SK-N-MC (cell line): ENCODE measurements at regions not wholly inside any gene's neighbourhood (a gene's known extent, or its start where the extent isn't known, plus 50 kb on each side); places are given as distances from the start of the nearest gene placed in this dataset.
"Not testable (repeated sequence)": the region's sequence is repeated elsewhere in the genome, so short reads cannot be mapped to it uniquely, and the experiment has no call there.

ENCODE experiments used
- DNase-seq: peaks from one replicate; pipeline ENCODE4 v3.0.0-alpha.2; 2011; ENCODE audit warnings: low read depth, low spot score
- H3K27ac ChIP-seq: fragments of 200-600 bp; sonication (generic); 2 replicates; pipeline ENCODE4 v1.5.1; 2016; ENCODE audit warnings: mixed run types
- H3K36me3 ChIP-seq: fragments of 200-600 bp; sonication (generic); 2 replicates; pipeline ENCODE4 v1.6.1; 2017; ENCODE audit warnings: antibody characterized with exemption, low read length, mixed read lengths; ENCODE audit not compliant: insufficient read depth
- H3K4me3 ChIP-seq: fragments of 200-600 bp; sonication (generic); 2 replicates; pipeline ENCODE4 v1.5.1; 2016
- H3K9ac ChIP-seq: fragments of 200-600 bp; sonication (generic); 2 replicates; pipeline ENCODE4 v1.8.0; 2017; ENCODE audit warnings: mixed run types, mixed read lengths; ENCODE audit not compliant: insufficient read length
- H3K9me3 ChIP-seq: fragments of 200-600 bp; sonication (generic); 2 replicates; pipeline ENCODE4 v1.6.1; 2017; ENCODE audit warnings: low read depth, mild to moderate bottlenecking, antibody characterized with exemption, low read length, moderate library complexity, mixed read lengths
- EZH2 ChIP-seq: fragments of 200-600 bp; sonication (generic); IDR thresholded peaks from one replicate; pipeline ENCODE4 v1.6.1; 2017; ENCODE audit warnings: antibody characterized with exemption
- FOXP2 ChIP-seq: optimal IDR thresholded peaks from 2 replicates; pipeline ENCODE3; 2011; ENCODE audit warnings: mild to moderate bottlenecking, moderate library complexity; ENCODE audit not compliant: insufficient read depth; ENCODE audit errors: extremely low read length, control extremely low read depth
- POLR2AphosphoS5 ChIP-seq: IDR thresholded peaks from 2 replicates; pipeline ENCODE4 v1.6.1; 2012; ENCODE audit warnings: mild to moderate bottlenecking, low read depth, low read length, borderline replicate concordance

GRCh38 chr6:125612345-125612846 lies 137.0 kb upstream of the HEY2 start:
- no peak for DNase-seq
- H3K9ac ChIP-seq: no peak overlapping the region
- H3K4me3 ChIP-seq: no peak overlapping the region
- H3K9me3 ChIP-seq: no peaks in the 10 kb centered on the region
- no peaks in the 10 kb centered on the region for H3K36me3 ChIP-seq
- H3K27ac ChIP-seq: no peak overlapping the region
- TF ChIP-seq EZH2: no peak
- TF ChIP-seq FOXP2: no peak
- TF ChIP-seq POLR2AphosphoS5: no peak

- no peak for TF ChIP-seq EZH2
- no peak for TF ChIP-seq POLR2AphosphoS5
- no peak for TF ChIP-seq FOXP2
- no peak overlapping the region for H3K9ac ChIP-seq
These were observed 130.8 kb upstream of the HEY2 start for GRCh38 chr6:125618629-125619028.

GRCh38 chr6:125623085-125623484 lies 126.3 kb upstream of the HEY2 start:
- Histone ChIP-seq H3K9me3 (no peaks in the 10 kb centered on the region), H3K36me3 (no peaks in the 10 kb centered on the region), H3K4me3 (no peak overlapping the region), H3K9ac (no peak overlapping the region), H3K27ac (no peak overlapping the region)
- TF ChIP-seq EZH2 (no peak), FOXP2 (no peak), POLR2AphosphoS5 (no peak)
- no peak for DNase-seq

More at GRCh38 chr6:125618629-125619028, 130.8 kb upstream of the HEY2 start:
- H3K4me3 ChIP-seq: no peak overlapping the region
- H3K27ac ChIP-seq: no peak overlapping the region
- no peaks in the 10 kb centered on the region for H3K9me3 ChIP-seq
- H3K36me3 ChIP-seq: no peaks in the 10 kb centered on the region
- no peak for DNase-seq

- Histone ChIP-seq H3K36me3 (no peaks in the 10 kb centered on the region), H3K9ac (no peak overlapping the region), H3K4me3 (no peak overlapping the region), H3K27ac (no peak overlapping the region), H3K9me3 (no peaks in the 10 kb centered on the region)
- no peak for DNase-seq
- TF ChIP-seq EZH2: no peak
- no peak for TF ChIP-seq FOXP2
- no peak for TF ChIP-seq POLR2AphosphoS5
These were observed 118.3 kb upstream of the HEY2 start for GRCh38 chr6:125631165-125631564.

- not testable (repeated sequence) for H3K9me3 ChIP-seq, H3K4me3 ChIP-seq, H3K36me3 ChIP-seq, H3K27ac ChIP-seq, DNase-seq, H3K9ac ChIP-seq
These were observed 113.4 kb upstream of the HEY2 start for GRCh38 chr6:125636011-125636410.

GRCh38 chr6:125636671-125637070 lies 112.8 kb upstream of the HEY2 start:
- H3K9ac ChIP-seq: no peak overlapping the region
- no peak overlapping the region for H3K4me3 ChIP-seq
- no peaks in the 10 kb centered on the region for H3K9me3 ChIP-seq
- H3K36me3 ChIP-seq: no peaks in the 10 kb centered on the region
- TF ChIP-seq FOXP2 (no peak), EZH2 (no peak), POLR2AphosphoS5 (no peak)
- no peak for DNase-seq
- no peak overlapping the region for H3K27ac ChIP-seq

- TF ChIP-seq EZH2 (no peak), FOXP2 (no peak), POLR2AphosphoS5 (no peak)
These were observed 112.2 kb upstream of the HEY2 start for GRCh38 chr6:125637207-125637606.

GRCh38 chr6:125639466-125640020 lies 109.9 kb upstream of the HEY2 start:
- DNase-seq: peak; percentile 58
- no peaks in the 10 kb centered on the region for H3K9me3 ChIP-seq
- no peak for TF ChIP-seq FOXP2
- no peak for TF ChIP-seq EZH2
- TF ChIP-seq POLR2AphosphoS5: no peak

More at GRCh38 chr6:125637207-125637606, 112.2 kb upstream of the HEY2 start:
- no peak overlapping the region for H3K4me3 ChIP-seq
- DNase-seq: no peak
- H3K9ac ChIP-seq: no peak overlapping the region
- no peak overlapping the region for H3K27ac ChIP-seq
- no peaks in the 10 kb centered on the region for H3K9me3 ChIP-seq
- H3K36me3 ChIP-seq: no peaks in the 10 kb centered on the region

More at GRCh38 chr6:125639466-125640020, 109.9 kb upstream of the HEY2 start:
- H3K9ac ChIP-seq: no peak overlapping the region
- H3K36me3 ChIP-seq: no peaks in the 10 kb centered on the region
- H3K27ac ChIP-seq: no peak overlapping the region
- H3K4me3 ChIP-seq: no peak overlapping the region
